ENCODE measurements at regions not wholly inside any gene's neighbourhood (a gene's known extent, or its start where the extent isn't known, plus 50 kb on each side); places are given as distances from the start of the nearest gene placed in this dataset.
"Not testable (repeated sequence)": the region's sequence is repeated elsewhere in the genome, so short reads cannot be mapped to it uniquely, and the experiment has no call there.

GRCh38 chr17:65291301-65291700, 154.1 kb downstream of the RGS9 start:
- in situ Hi-C loops (cut with HindIII; ENCODE audit: low sequenced_read_pairs), result not testable (repeated sequence)

GRCh38 chr17:65290616-65291015, 153.4 kb downstream of the RGS9 start:
- in situ Hi-C loops (cut with HindIII; ENCODE audit: low sequenced_read_pairs), result no loop called here

More at GRCh38 chr17:65291301-65291700, 154.1 kb downstream of the RGS9 start:
- DNase-seq (ENCODE audit: low spot score), result not testable (repeated sequence)

GRCh38 chr17:65290056-65290455, 152.9 kb downstream of the RGS9 start:
- in situ Hi-C loops (cut with HindIII; ENCODE audit: low sequenced_read_pairs), result no loop called here
- no peak for DNase-seq (ENCODE audit: low spot score)

More at GRCh38 chr17:65290616-65291015, 153.4 kb downstream of the RGS9 start:
- no peak for DNase-seq (ENCODE audit: low spot score)

- no peak for DNase-seq (ENCODE audit: low spot score)
- in situ Hi-C loops (cut with HindIII; ENCODE audit: low sequenced_read_pairs), result no loop called here
These were observed 149.9 kb downstream of the RGS9 start for GRCh38 chr17:65287040-65287439.

- in situ Hi-C loops (cut with HindIII; ENCODE audit: low sequenced_read_pairs), result no loop called here
These were observed 146.5 kb downstream of the RGS9 start for GRCh38 chr17:65283704-65284103.

GRCh38 chr17:65279456-65279855, 142.3 kb downstream of the RGS9 start:
- DNase-seq (ENCODE audit: low spot score), result no peak
- in situ Hi-C loops (cut with HindIII; ENCODE audit: low sequenced_read_pairs), result no loop called here

More at GRCh38 chr17:65283704-65284103, 146.5 kb downstream of the RGS9 start:
- no peak for DNase-seq (ENCODE audit: low spot score)

- in situ Hi-C loops (cut with HindIII; ENCODE audit: low sequenced_read_pairs), result no loop called here
- DNase-seq (ENCODE audit: low spot score), result no peak
These were observed 141.6 kb downstream of the RGS9 start for GRCh38 chr17:65278820-65279184.

- in situ Hi-C loops (cut with HindIII; ENCODE audit: low sequenced_read_pairs), result no loop called here
- peak; percentile 5 for DNase-seq (ENCODE audit: low spot score)
These were observed 141.1 kb downstream of the RGS9 start for GRCh38 chr17:65278050-65278819.

- in situ Hi-C loops (cut with HindIII; ENCODE audit: low sequenced_read_pairs), result no loop called here
- DNase-seq (ENCODE audit: low spot score), result no peak
These were observed 140.4 kb downstream of the RGS9 start for GRCh38 chr17:65277576-65277975.
